ENCODE measurements at regions not wholly inside any gene's neighbourhood (a gene's known extent, or its start where the extent isn't known, plus 50 kb on each side); places are given as distances from the start of the nearest gene placed in this dataset.
A peak's percentile ranks its signal among the peaks of the same experiment; 100 is the strongest.

DNA sequence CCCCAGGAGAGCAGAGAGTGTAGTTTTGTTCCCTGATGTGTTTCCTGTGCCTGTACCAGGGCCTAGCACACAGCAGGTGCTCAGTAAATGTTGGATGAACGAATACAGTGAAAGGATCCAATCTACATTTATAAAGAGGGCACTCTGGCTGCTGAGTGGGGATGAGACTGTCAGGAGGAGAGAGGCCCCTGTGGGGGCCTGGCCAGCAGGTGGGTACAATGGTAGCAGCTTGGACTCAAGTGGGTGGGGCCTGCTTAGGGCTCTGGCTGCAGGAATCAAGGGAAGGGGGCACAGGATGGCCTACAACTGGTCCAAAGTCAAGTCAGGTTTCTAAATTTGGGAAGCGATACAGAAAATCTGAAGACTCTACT lies 156.6 kb upstream of the GRK3 start:
- Histone ChIP-seq H3K4me3 (ENCODE audit: extremely low read depth in 1 of 4, insufficient read depth in 2 of 4, low read depth in 3 of 4, low read length in 4 of 4) (no peak overlapping the region), H2BK20ac (ENCODE audit: low read length) (no peak overlapping the region), H3K4me2 (ENCODE audit: insufficient read depth in 1 of 2, low read depth in 2 of 2, low read length in 2 of 2) (peak overlapping the region in 1 of 2 experiments; percentile 31; a peak in 1 of 4 replicates)

More for the DNA sequence above, 156.6 kb upstream of the GRK3 start:
- Histone ChIP-seq H4K8ac (ENCODE audit: extremely low read depth, insufficient read depth, low read length) (no peak overlapping the region), H4K91ac (replicated peaks; ENCODE audit: insufficient read length, low read length) (no peak overlapping the region), H2BK15ac (ENCODE audit: low read length) (no peak overlapping the region), H3K18ac (ENCODE audit: extremely low read depth, low read length) (no peak overlapping the region), H3K4me1 (replicated peaks in 1 of 4; ENCODE audit: control insufficient read depth in 3 of 4, insufficient read depth in 4 of 4, low read length in 3 of 4) (peaks cover 5 to 31% (median 18%) of the 10 kb centered on the region in 4 experiments), H3K4ac (replicated peaks; ENCODE audit: insufficient read length, low read depth, low read length) (no peak overlapping the region), H4K20me1 (replicated peaks in 1 of 2; ENCODE audit: control insufficient read depth in 1 of 2, insufficient read depth in 2 of 2, low read length in 2 of 2) (no peaks in the 10 kb centered on the region), H3K79me2 (ENCODE audit: control insufficient read depth in 1 of 2, insufficient read depth in 2 of 2, low read length in 2 of 2) (peaks cover 0 to 17% of the 10 kb centered on the region in 2 experiments; a peak in 2 of 4 replicates), H2BK120ac (replicated peaks; ENCODE audit: low read depth, low read length) (no peak overlapping the region), H3K56ac (replicated peaks; ENCODE audit: insufficient read length, low read depth, low read length) (no peak overlapping the region), H3K27ac (ENCODE audit: low read depth, low read length) (no peak overlapping the region), H2AK5ac (ENCODE audit: low read depth, low read length) (no peak overlapping the region), H2BK12ac (ENCODE audit: low read depth, low read length) (no peak overlapping the region), H3K14ac (ENCODE audit: insufficient read length) (no peak overlapping the region), H3K23ac (ENCODE audit: insufficient read length) (no peak overlapping the region), H3K9ac (replicated peaks in 1 of 4; ENCODE audit: extremely low read depth in 1 of 4, low read depth in 3 of 4, low read length in 3 of 4) (no peak overlapping the region), H4K5ac (ENCODE audit: insufficient read length, low read depth, low read length) (no peak overlapping the region), H3K36me3 (ENCODE audit: control insufficient read depth in 2 of 4, insufficient read depth in 4 of 4, low read length in 3 of 4) (no peaks in the 10 kb centered on the region), H3K79me1 (ENCODE audit: low read depth, low read length) (no peaks in the 10 kb centered on the region; the same call in 1 of the 2 replicates), H3K23me2 (ENCODE audit: low read depth, low read length) (peaks cover 7% of the 10 kb centered on the region; the same call in 1 of the 2 replicates), H3K9me3 (ENCODE audit: insufficient read depth in 2 of 2, low read depth in 1 of 2, low read length in 1 of 2) (no peaks in the 10 kb centered on the region; a peak in 1 of 4 replicates), H3K27me3 (replicated peaks in 1 of 4; ENCODE audit: control insufficient read depth in 3 of 4, extremely low read depth in 1 of 4, insufficient read depth in 3 of 4, low read length in 3 of 4) (peaks cover 0 to 6% (median 6%) of the 10 kb centered on the region in 4 experiments; a peak in 4 of 7 replicates), H2BK5ac (ENCODE audit: low read depth, low read length) (0 out of 2 replicates have a peak overlapping the region, but pooled peaks have one; percentile 24), H2AFZ (ENCODE audit: low read length) (no peak overlapping the region)
- DNase-seq (ENCODE audit: low read depth in 1 of 2, low spot score in 2 of 2) = no peak
- no peak for FAIRE-seq
- ChIA-PET CTCF (ENCODE audit: partially characterized antibody) (interaction anchor here (0.9 to 3.1 kb wide), 2 partner anchors 14 kb away, joined by 3 to 10 read pairs; no protein-coding TSS in a partner anchor), POLR2A (ENCODE audit: partially characterized antibody) (no interaction called here)
- no peak; the same call in 1 of the 2 replicates for TF ChIP-seq SP1 (IDR thresholded peaks at IDR 0.05; ENCODE audit: low read depth, low read length)
- no peak for TF ChIP-seq RXRA (IDR thresholded peaks at IDR 0.05; ENCODE audit: insufficient read depth, low read depth, low read length)
- no peak for TF ChIP-seq MAFK (IDR thresholded peaks at IDR 0.05; ENCODE audit: low read depth, low read length)
- TF ChIP-seq KDM5A (IDR thresholded peaks at IDR 0.05; ENCODE audit: low read length) = no peak
- TF ChIP-seq PHF8 (conservative IDR thresholded peaks at IDR 0.05; ENCODE audit: low read depth, low read length) = no peak
- TF ChIP-seq ASH2L (IDR thresholded peaks at IDR 0.05; ENCODE audit: low read length) = peak; percentile 48
- peak; percentile 51 for TF ChIP-seq CTBP2 (IDR thresholded peaks at IDR 0.05; ENCODE audit: borderline replicate concordance, insufficient read depth, insufficient read length, low read length)
- 0 out of 4 replicates have a peak, but pooled peaks of 1 of the 2 experiments have one; percentile 34 for TF ChIP-seq HDAC2 (IDR thresholded peaks at IDR 0.05; ENCODE audit: borderline replicate concordance in 1 of 2, low read depth in 2 of 2, low read length in 2 of 2)
- no peak for TF ChIP-seq POU5F1 (IDR thresholded peaks at IDR 0.05; ENCODE audit: low read depth, low read length)
- no peak for TF ChIP-seq RAD21 (IDR thresholded peaks at IDR 0.05 in 1 of 2, conservative IDR thresholded peaks at IDR 0.05 in 1 of 2; ENCODE audit: low read depth in 2 of 2, low read length in 2 of 2)
- WGBS, 2 experiments (ENCODE audit: extremely low coverage in 1 of 2, insufficient coverage in 1 of 2, insufficient read length in 1 of 2, insufficient replicate concordance in 2 of 2, low coverage in 1 of 2, low lambda C conversion rate in 2 of 2, missing lambda C conversion rate in 1 of 2) = 50% methylated on average over 2 of the region's 2 CpGs; no CpG with 5 or more reads in 1 of the 2 experiments

Measured in H1 (cell line).